Osteoblast (primary cell): ENCODE measurements at regions not wholly inside any gene's neighbourhood (a gene's known extent, or its start where the extent isn't known, plus 50 kb on each side); places are given as distances from the start of the nearest gene placed in this dataset.

ENCODE experiments used
- DNase-seq: peaks from one replicate; pipeline ENCODE4 v3.0.0; 2011; ENCODE audit warnings: low spot score, mixed read lengths; ENCODE audit not compliant: insufficient read length; ENCODE audit errors: missing footprints
- H2AFZ ChIP-seq: 2 replicates; pipeline ENCODE4 v1.6.0; 2011; ENCODE audit warnings: mild to moderate bottlenecking, low read length
- H3K27ac ChIP-seq: 2 replicates; pipeline ENCODE4 v1.5.1; 2011; ENCODE audit warnings: mild to moderate bottlenecking, low read depth, low read length, moderate library complexity
- H3K27me3 ChIP-seq: 2 replicates; pipeline ENCODE4 v1.6.0; 2012; ENCODE audit warnings: mild to moderate bottlenecking, control low read depth, inconsistent platforms, low read length, moderate library complexity; ENCODE audit not compliant: insufficient read depth
- H3K36me3 ChIP-seq: 2 replicates; pipeline ENCODE4 v1.5.1; 2011; ENCODE audit warnings: mild to moderate bottlenecking, low read length, control low read depth, moderate library complexity; ENCODE audit not compliant: insufficient read depth
- H3K4me1 ChIP-seq: 2 replicates; pipeline ENCODE4 v1.5.1; 2011; ENCODE audit warnings: mild to moderate bottlenecking, low read length, control low read depth, moderate library complexity; ENCODE audit not compliant: insufficient read depth
- H3K4me2 ChIP-seq: 2 replicates; pipeline ENCODE4 v1.6.0; 2011; ENCODE audit warnings: mild to moderate bottlenecking, low read length; ENCODE audit not compliant: insufficient read depth
- H3K4me3 ChIP-seq: fragments of 200-600 bp; sonication (generic); 3 replicates; pipeline ENCODE4 v1.5.1; 2012; ENCODE audit warnings: mild to moderate bottlenecking, low read length, inconsistent platforms; ENCODE audit not compliant: insufficient read depth
- H3K79me2 ChIP-seq: 2 replicates; pipeline ENCODE4 v1.6.0; 2012; ENCODE audit warnings: mild to moderate bottlenecking, low read length, control low read depth, inconsistent platforms; ENCODE audit not compliant: insufficient read depth
- H3K9me3 ChIP-seq: 2 replicates; pipeline ENCODE4 v1.5.1; 2011; ENCODE audit warnings: low read depth, low read length, control low read depth
- H4K20me1 ChIP-seq: 2 replicates; pipeline ENCODE4 v1.6.0; 2012; ENCODE audit warnings: mild to moderate bottlenecking, low read length, control low read depth; ENCODE audit not compliant: insufficient read depth
- CTCF ChIP-seq: IDR thresholded peaks from 2 replicates; pipeline ENCODE4 v1.5.1; 2011; ENCODE audit warnings: mild to moderate bottlenecking, low read depth, low read length, moderate library complexity; ENCODE audit errors: extremely low read depth

GRCh38 chr9:79001012-79001411, 570.8 kb upstream of the TLE4 start:
- H3K79me2 ChIP-seq, result no peaks in the 10 kb centered on the region

GRCh38 chr9:79003514-79003913, 568.3 kb upstream of the TLE4 start:
- no peak for DNase-seq
- Histone ChIP-seq H3K27ac (no peak overlapping the region), H4K20me1 (no peaks in the 10 kb centered on the region), H3K9me3 (no peaks in the 10 kb centered on the region), H3K36me3 (no peaks in the 10 kb centered on the region), H3K4me1 (no peaks in the 10 kb centered on the region), H3K79me2 (no peaks in the 10 kb centered on the region), H3K27me3 (no peaks in the 10 kb centered on the region), H2AFZ (peak overlapping the region; percentile 24), H3K4me2 (no peak overlapping the region), H3K4me3 (no peak overlapping the region)
- TF ChIP-seq CTCF, result no peak

More at GRCh38 chr9:79001012-79001411, 570.8 kb upstream of the TLE4 start:
- H3K27me3 ChIP-seq, result no peaks in the 10 kb centered on the region
- H2AFZ ChIP-seq, result no peak overlapping the region
- no peaks in the 10 kb centered on the region for H3K4me1 ChIP-seq
- no peak overlapping the region for H3K4me3 ChIP-seq
- TF ChIP-seq CTCF, result no peak
- H3K9me3 ChIP-seq, result no peaks in the 10 kb centered on the region
- H4K20me1 ChIP-seq, result no peaks in the 10 kb centered on the region
- DNase-seq, result no peak
- H3K4me2 ChIP-seq, result no peak overlapping the region
- H3K36me3 ChIP-seq, result no peaks in the 10 kb centered on the region
- no peak overlapping the region for H3K27ac ChIP-seq

- DNase-seq, result no peak
- H4K20me1 ChIP-seq, result no peaks in the 10 kb centered on the region
- H3K4me1 ChIP-seq, result no peaks in the 10 kb centered on the region
- H2AFZ ChIP-seq, result no peak overlapping the region
- no peaks in the 10 kb centered on the region for H3K27me3 ChIP-seq
- no peak overlapping the region for H3K4me2 ChIP-seq
- H3K36me3 ChIP-seq, result no peaks in the 10 kb centered on the region
- no peak overlapping the region for H3K27ac ChIP-seq
- H3K9me3 ChIP-seq, result no peaks in the 10 kb centered on the region
- no peaks in the 10 kb centered on the region for H3K79me2 ChIP-seq
- H3K4me3 ChIP-seq, result no peak overlapping the region
- no peak for TF ChIP-seq CTCF
Observed at GRCh38 chr9:79004032-79004431, 567.7 kb upstream of the TLE4 start.

- no peak overlapping the region for H3K4me2 ChIP-seq
- no peaks in the 10 kb centered on the region for H4K20me1 ChIP-seq
- no peaks in the 10 kb centered on the region for H3K4me1 ChIP-seq
- no peak for TF ChIP-seq CTCF
- H3K27me3 ChIP-seq, result no peaks in the 10 kb centered on the region
- H3K36me3 ChIP-seq, result no peaks in the 10 kb centered on the region
- H2AFZ ChIP-seq, result peak overlapping the region; percentile 45
- H3K27ac ChIP-seq, result no peak overlapping the region
- no peak for DNase-seq
- no peaks in the 10 kb centered on the region for H3K9me3 ChIP-seq
- H3K79me2 ChIP-seq, result no peaks in the 10 kb centered on the region
- H3K4me3 ChIP-seq, result no peak overlapping the region
Observed at GRCh38 chr9:79006546-79006945, 565.2 kb upstream of the TLE4 start.
